GM13976 (cell line): ENCODE measurements at regions not wholly inside any gene's neighbourhood (a gene's known extent, or its start where the extent isn't known, plus 50 kb on each side); places are given as distances from the start of the nearest gene placed in this dataset.

ENCODE experiments used
- DNase-seq: peaks from one replicate; pipeline ENCODE4 v3.0.0; 2012; ENCODE audit warnings: low spot score
- CTCF ChIP-seq: IDR thresholded peaks from 2 replicates; pipeline ENCODE4 v1.5.1; 2012; ENCODE audit warnings: borderline replicate concordance, mild to moderate bottlenecking; ENCODE audit not compliant: insufficient read depth; ENCODE audit errors: extremely low read depth, missing control alignments, control extremely low read depth
- in situ Hi-C: fragments of 300-500 bp; cut with MboI; formaldehyde crosslinking; loops from one replicate; pipeline ENCODE4 v1.12.0; 2022; ENCODE audit warnings: low sequenced_read_pairs, mixed read lengths, inconsistent platforms; ENCODE audit not compliant: unreplicated experiment

- no peak for TF ChIP-seq CTCF
- DNase-seq: no peak
- in situ Hi-C loops: no loop called here
Measured at GRCh38 chr6:88520445-88520844, 354.3 kb upstream of the CNR1 start.

GRCh38 chr6:88520017-88520338 is 353.8 kb upstream of the CNR1 start:
- in situ Hi-C loops: no loop called here
- DNase-seq: no peak
- TF ChIP-seq CTCF: no peak

GRCh38 chr6:88519301-88520016 is 353.3 kb upstream of the CNR1 start:
- DNase-seq: no peak
- in situ Hi-C loops: no loop called here
- no peak for TF ChIP-seq CTCF

GRCh38 chr6:88517737-88518136 is 351.6 kb upstream of the CNR1 start:
- in situ Hi-C loops: no loop called here
- no peak for TF ChIP-seq CTCF
- no peak for DNase-seq

- DNase-seq: no peak
- TF ChIP-seq CTCF: no peak
- in situ Hi-C loops: no loop called here
Measured at GRCh38 chr6:88513920-88514319, 347.8 kb upstream of the CNR1 start.

GRCh38 chr6:88513471-88513870 is 347.3 kb upstream of the CNR1 start:
- DNase-seq: no peak
- in situ Hi-C loops: no loop called here
- no peak for TF ChIP-seq CTCF
